H1 (cell line): ENCODE measurements at regions not wholly inside any gene's neighbourhood (a gene's known extent, or its start where the extent isn't known, plus 50 kb on each side); places are given as distances from the start of the nearest gene placed in this dataset.

ENCODE experiments used
- CBX8 ChIP-seq: fragments of 300-800, 300-1000 bp; sonication (generic); IDR thresholded peaks from 2 replicates; pipeline ENCODE4 v1.7.1; 2016; ENCODE audit warnings: low read depth, low read length, borderline replicate concordance
- JUN ChIP-seq: IDR thresholded peaks from 2 replicates; pipeline ENCODE4 v1.6.1; 2011; ENCODE audit warnings: low read depth, mild to moderate bottlenecking, improper control_type of control experiment, low read length
- SRF ChIP-seq: IDR thresholded peaks from 2 replicates; pipeline ENCODE4 v1.6.1; 2011; ENCODE audit warnings: mild to moderate bottlenecking, low read depth, low read length, moderate library complexity
- TF ChIP-seq, protein P1 (sequence below): fragments of 300-600 bp; sonication (generic); IDR thresholded peaks from 2 replicates; pipeline ENCODE4 v1.7.1; 2012; ENCODE audit warnings: low read length, moderate library complexity, mild to moderate bottlenecking, inconsistent platforms; ENCODE audit not compliant: insufficient replicate concordance

GRCh38 chr13:34864671-34865070 is 77.4 kb upstream of the NBEA start (continued):
- TF ChIP-seq CBX8 = no peak
- TF ChIP-seq, protein P1, sequence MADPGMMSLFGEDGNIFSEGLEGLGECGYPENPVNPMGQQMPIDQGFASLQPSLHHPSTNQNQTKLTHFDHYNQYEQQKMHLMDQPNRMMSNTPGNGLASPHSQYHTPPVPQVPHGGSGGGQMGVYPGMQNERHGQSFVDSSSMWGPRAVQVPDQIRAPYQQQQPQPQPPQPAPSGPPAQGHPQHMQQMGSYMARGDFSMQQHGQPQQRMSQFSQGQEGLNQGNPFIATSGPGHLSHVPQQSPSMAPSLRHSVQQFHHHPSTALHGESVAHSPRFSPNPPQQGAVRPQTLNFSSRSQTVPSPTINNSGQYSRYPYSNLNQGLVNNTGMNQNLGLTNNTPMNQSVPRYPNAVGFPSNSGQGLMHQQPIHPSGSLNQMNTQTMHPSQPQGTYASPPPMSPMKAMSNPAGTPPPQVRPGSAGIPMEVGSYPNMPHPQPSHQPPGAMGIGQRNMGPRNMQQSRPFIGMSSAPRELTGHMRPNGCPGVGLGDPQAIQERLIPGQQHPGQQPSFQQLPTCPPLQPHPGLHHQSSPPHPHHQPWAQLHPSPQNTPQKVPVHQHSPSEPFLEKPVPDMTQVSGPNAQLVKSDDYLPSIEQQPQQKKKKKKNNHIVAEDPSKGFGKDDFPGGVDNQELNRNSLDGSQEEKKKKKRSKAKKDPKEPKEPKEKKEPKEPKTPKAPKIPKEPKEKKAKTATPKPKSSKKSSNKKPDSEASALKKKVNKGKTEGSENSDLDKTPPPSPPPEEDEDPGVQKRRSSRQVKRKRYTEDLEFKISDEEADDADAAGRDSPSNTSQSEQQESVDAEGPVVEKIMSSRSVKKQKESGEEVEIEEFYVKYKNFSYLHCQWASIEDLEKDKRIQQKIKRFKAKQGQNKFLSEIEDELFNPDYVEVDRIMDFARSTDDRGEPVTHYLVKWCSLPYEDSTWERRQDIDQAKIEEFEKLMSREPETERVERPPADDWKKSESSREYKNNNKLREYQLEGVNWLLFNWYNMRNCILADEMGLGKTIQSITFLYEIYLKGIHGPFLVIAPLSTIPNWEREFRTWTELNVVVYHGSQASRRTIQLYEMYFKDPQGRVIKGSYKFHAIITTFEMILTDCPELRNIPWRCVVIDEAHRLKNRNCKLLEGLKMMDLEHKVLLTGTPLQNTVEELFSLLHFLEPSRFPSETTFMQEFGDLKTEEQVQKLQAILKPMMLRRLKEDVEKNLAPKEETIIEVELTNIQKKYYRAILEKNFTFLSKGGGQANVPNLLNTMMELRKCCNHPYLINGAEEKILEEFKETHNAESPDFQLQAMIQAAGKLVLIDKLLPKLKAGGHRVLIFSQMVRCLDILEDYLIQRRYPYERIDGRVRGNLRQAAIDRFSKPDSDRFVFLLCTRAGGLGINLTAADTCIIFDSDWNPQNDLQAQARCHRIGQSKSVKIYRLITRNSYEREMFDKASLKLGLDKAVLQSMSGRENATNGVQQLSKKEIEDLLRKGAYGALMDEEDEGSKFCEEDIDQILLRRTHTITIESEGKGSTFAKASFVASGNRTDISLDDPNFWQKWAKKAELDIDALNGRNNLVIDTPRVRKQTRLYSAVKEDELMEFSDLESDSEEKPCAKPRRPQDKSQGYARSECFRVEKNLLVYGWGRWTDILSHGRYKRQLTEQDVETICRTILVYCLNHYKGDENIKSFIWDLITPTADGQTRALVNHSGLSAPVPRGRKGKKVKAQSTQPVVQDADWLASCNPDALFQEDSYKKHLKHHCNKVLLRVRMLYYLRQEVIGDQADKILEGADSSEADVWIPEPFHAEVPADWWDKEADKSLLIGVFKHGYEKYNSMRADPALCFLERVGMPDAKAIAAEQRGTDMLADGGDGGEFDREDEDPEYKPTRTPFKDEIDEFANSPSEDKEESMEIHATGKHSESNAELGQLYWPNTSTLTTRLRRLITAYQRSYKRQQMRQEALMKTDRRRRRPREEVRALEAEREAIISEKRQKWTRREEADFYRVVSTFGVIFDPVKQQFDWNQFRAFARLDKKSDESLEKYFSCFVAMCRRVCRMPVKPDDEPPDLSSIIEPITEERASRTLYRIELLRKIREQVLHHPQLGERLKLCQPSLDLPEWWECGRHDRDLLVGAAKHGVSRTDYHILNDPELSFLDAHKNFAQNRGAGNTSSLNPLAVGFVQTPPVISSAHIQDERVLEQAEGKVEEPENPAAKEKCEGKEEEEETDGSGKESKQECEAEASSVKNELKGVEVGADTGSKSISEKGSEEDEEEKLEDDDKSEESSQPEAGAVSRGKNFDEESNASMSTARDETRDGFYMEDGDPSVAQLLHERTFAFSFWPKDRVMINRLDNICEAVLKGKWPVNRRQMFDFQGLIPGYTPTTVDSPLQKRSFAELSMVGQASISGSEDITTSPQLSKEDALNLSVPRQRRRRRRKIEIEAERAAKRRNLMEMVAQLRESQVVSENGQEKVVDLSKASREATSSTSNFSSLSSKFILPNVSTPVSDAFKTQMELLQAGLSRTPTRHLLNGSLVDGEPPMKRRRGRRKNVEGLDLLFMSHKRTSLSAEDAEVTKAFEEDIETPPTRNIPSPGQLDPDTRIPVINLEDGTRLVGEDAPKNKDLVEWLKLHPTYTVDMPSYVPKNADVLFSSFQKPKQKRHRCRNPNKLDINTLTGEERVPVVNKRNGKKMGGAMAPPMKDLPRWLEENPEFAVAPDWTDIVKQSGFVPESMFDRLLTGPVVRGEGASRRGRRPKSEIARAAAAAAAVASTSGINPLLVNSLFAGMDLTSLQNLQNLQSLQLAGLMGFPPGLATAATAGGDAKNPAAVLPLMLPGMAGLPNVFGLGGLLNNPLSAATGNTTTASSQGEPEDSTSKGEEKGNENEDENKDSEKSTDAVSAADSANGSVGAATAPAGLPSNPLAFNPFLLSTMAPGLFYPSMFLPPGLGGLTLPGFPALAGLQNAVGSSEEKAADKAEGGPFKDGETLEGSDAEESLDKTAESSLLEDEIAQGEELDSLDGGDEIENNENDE = no peak
- TF ChIP-seq JUN = no peak
- TF ChIP-seq SRF = no peak
